Chondrocyte (in vitro differentiated cells): ENCODE measurements at regions not wholly inside any gene's neighbourhood (a gene's known extent, or its start where the extent isn't known, plus 50 kb on each side); places are given as distances from the start of the nearest gene placed in this dataset.
"Not testable (repeated sequence)": the region's sequence is repeated elsewhere in the genome, so short reads cannot be mapped to it uniquely, and the experiment has no call there.

ENCODE experiments used
- DNase-seq: peaks from one replicate; pipeline ENCODE4 v3.0.0; 2021; ENCODE audit warnings: mixed read lengths, low spot score
- H3K27ac Mint-ChIP-seq: one replicate; pipeline ENCODE4 v1.8.0; 2021; ENCODE audit warnings: mild to moderate bottlenecking, moderate library complexity, mixed read lengths; ENCODE audit not compliant: unreplicated experiment
- H3K27me3 Mint-ChIP-seq: 2 replicates; pipeline ENCODE4 v1.8.0; 2021; ENCODE audit warnings: low read depth, mixed read lengths
- H3K36me3 Mint-ChIP-seq: 2 replicates; pipeline ENCODE4 v1.8.0; 2021; ENCODE audit warnings: low read depth, mixed read lengths
- H3K4me1 Mint-ChIP-seq: 2 replicates; pipeline ENCODE4 v1.8.0; 2021; ENCODE audit warnings: low read depth, mild to moderate bottlenecking, mixed read lengths
- H3K4me3 Mint-ChIP-seq: one replicate; pipeline ENCODE4 v1.8.0; 2021; ENCODE audit warnings: mild to moderate bottlenecking, moderate library complexity, mixed read lengths; ENCODE audit not compliant: unreplicated experiment
- H3K9me3 Mint-ChIP-seq: 2 replicates; pipeline ENCODE4 v1.8.0; 2021; ENCODE audit warnings: low read depth, mixed read lengths
- TF ChIP-seq, protein P1 (sequence below): fragments of 200-600 bp; sonication (generic); IDR thresholded peaks from 2 replicates; pipeline ENCODE4 v1.5.0; 2021; ENCODE audit warnings: antibody characterized with exemption, mild to moderate bottlenecking, moderate library complexity

DNA sequence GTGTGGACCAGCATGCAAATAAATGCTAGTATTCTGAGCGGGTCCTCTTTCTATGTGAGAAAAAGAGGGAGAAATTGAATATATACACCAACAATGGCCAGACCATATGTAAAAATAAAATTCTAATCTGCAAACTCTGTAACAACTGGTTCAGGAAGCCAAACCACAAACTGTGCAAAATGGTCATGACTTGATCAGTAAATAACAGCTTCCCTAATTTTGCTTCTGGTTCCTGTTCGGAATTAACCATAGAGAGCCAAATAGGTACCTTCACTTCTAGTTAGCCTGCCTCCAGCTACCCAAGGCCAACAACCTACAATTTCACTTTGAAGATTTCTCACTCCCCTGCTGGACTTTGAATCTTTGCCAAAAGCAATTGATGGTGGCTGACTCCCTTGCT is 1313.2 kb downstream of the ADGRL3 start:
- H3K27ac Mint-ChIP-seq: no peak overlapping the region
- no peak overlapping the region for H3K4me3 Mint-ChIP-seq
- TF ChIP-seq, protein P1, sequence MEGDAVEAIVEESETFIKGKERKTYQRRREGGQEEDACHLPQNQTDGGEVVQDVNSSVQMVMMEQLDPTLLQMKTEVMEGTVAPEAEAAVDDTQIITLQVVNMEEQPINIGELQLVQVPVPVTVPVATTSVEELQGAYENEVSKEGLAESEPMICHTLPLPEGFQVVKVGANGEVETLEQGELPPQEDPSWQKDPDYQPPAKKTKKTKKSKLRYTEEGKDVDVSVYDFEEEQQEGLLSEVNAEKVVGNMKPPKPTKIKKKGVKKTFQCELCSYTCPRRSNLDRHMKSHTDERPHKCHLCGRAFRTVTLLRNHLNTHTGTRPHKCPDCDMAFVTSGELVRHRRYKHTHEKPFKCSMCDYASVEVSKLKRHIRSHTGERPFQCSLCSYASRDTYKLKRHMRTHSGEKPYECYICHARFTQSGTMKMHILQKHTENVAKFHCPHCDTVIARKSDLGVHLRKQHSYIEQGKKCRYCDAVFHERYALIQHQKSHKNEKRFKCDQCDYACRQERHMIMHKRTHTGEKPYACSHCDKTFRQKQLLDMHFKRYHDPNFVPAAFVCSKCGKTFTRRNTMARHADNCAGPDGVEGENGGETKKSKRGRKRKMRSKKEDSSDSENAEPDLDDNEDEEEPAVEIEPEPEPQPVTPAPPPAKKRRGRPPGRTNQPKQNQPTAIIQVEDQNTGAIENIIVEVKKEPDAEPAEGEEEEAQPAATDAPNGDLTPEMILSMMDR: no peak
- H3K27me3 Mint-ChIP-seq: peaks cover 12% of the 10 kb centered on the region
- no peak for DNase-seq
- H3K36me3 Mint-ChIP-seq: no peaks in the 10 kb centered on the region
- no peaks in the 10 kb centered on the region for H3K4me1 Mint-ChIP-seq
- H3K9me3 Mint-ChIP-seq: no peaks in the 10 kb centered on the region

DNA sequence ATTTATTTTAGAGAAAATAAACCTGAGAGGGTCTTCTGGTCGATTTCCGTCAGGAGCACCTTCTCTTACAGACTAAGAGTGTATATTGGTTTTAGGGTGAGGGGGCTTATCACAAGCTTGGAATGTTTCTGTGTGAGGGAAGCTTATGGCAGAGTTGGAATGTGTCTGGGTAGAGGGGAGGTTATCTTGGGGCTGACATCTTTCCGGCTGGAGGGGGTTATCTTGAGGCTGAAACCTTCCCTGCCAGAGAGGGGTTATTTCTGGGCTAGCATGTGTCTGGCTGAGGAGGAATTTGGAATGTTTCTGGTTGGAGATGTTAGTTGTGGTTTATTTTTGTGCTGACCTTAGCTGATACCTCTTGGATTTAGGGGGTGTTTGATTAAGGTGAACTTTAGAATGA is 1312.1 kb downstream of the ADGRL3 start:
- no peak for DNase-seq
- Mint-ChIP-seq H3K27me3 (peaks cover 13% of the 10 kb centered on the region), H3K9me3 (no peaks in the 10 kb centered on the region), H3K4me3 (no peak overlapping the region), H3K36me3 (no peaks in the 10 kb centered on the region), H3K27ac (no peak overlapping the region), H3K4me1 (no peaks in the 10 kb centered on the region)
- TF ChIP-seq, protein P1: no peak

DNA sequence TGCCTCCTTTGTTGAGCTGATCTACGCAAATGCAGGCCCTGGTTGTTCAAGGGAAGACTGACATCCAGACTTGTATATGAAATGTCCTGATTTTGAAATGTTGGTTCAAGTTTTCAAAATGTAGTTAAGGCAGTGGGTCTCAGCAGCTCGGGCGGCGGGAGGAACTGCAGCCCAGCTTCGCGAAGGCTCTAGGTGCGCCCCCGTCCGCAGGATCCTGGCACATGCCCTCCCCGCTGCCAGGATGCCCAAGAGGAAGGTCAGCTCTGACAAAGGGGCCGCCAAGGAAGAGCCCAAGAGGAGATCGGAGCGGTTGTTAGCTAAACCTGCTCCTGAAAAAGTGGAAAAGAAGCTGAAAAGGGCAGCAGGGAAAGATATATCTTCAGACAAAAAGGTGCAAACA is 1310.1 kb downstream of the ADGRL3 start:
- no peaks in the 10 kb centered on the region for H3K36me3 Mint-ChIP-seq
- H3K9me3 Mint-ChIP-seq: no peaks in the 10 kb centered on the region
- H3K4me1 Mint-ChIP-seq: no peaks in the 10 kb centered on the region
- H3K27ac Mint-ChIP-seq: no peak overlapping the region
- H3K4me3 Mint-ChIP-seq: no peak overlapping the region
- TF ChIP-seq, protein P1: no peak
- peaks cover 13% of the 10 kb centered on the region for H3K27me3 Mint-ChIP-seq
- no peak for DNase-seq

DNA sequence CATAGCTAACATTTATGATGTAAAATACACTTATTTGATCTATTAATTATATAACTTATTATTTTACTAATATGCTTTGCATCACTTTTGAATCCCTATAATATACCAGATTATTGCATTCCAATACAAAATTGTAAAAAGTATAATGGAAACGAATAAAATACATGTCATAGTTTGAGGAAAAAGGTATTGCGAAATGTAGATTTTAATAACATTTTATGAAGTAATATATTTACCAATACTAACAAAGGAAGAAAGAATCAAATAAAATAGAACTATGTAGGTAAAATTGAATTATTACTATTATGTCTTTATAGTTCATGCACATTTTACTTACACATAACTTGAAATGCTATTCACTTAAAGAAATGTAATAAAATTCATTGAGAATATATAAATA is 1300.2 kb downstream of the ADGRL3 start:
- H3K4me3 Mint-ChIP-seq: no peak overlapping the region
- H3K36me3 Mint-ChIP-seq: no peaks in the 10 kb centered on the region
- no peaks in the 10 kb centered on the region for H3K9me3 Mint-ChIP-seq
- DNase-seq: no peak
- H3K27me3 Mint-ChIP-seq: peaks cover 2% of the 10 kb centered on the region
- no peak overlapping the region for H3K27ac Mint-ChIP-seq
- no peaks in the 10 kb centered on the region for H3K4me1 Mint-ChIP-seq
- TF ChIP-seq, protein P1: no peak

DNA sequence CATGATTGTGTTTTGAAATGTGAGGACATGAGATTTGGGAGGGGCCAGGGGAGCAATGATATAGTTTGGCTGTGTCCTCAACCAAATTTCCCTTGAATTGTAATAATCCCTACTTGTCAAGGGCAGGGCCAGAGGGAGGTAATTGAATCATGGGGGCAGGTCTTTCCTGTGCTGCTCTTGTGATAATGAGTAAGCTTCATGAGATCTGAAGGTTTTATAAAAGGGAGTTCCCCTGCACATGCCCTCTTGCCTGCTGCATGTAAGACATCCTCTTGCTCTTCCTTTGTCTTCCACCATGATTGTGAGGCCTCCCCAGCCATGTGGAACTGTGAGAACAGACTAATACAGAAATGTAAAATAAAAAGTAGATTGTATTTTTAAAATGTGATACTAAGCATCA is 1294.9 kb downstream of the ADGRL3 start:
- no peak overlapping the region for H3K4me3 Mint-ChIP-seq
- H3K4me1 Mint-ChIP-seq: no peaks in the 10 kb centered on the region
- TF ChIP-seq, protein P1: no peak
- H3K27me3 Mint-ChIP-seq: peaks cover 2% of the 10 kb centered on the region
- no peaks in the 10 kb centered on the region for H3K9me3 Mint-ChIP-seq
- DNase-seq: no peak
- no peaks in the 10 kb centered on the region for H3K36me3 Mint-ChIP-seq
- no peak overlapping the region for H3K27ac Mint-ChIP-seq

DNA sequence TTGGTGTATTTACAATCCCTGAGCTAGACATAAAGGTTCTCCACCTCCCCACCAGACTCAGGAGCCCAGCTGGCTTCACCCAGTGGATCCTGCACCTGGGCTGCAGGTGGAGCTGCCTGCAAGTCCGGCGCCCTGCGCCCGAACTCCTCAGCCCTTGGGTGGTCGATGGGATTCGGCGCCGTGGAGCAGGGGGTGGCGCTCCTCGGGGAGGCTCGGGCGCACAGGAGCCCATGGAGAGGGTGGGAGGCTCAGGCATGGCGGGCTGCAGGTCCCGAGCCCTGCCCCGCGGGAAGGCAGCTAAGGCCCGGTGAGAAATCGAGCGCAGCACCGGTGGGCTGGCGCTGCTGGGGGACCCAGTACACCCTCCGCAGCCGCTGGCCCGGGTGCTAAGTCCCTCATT is 1291.6 kb downstream of the ADGRL3 start:
- DNase-seq, H3K27me3 Mint-ChIP-seq, H3K9me3 Mint-ChIP-seq, H3K4me3 Mint-ChIP-seq, H3K27ac Mint-ChIP-seq, H3K4me1 Mint-ChIP-seq, H3K36me3 Mint-ChIP-seq: not testable (repeated sequence)
